ENCODE measurements at regions not wholly inside any gene's neighbourhood (a gene's known extent, or its start where the extent isn't known, plus 50 kb on each side); places are given as distances from the start of the nearest gene placed in this dataset.
"Not testable (repeated sequence)": the region's sequence is repeated elsewhere in the genome, so short reads cannot be mapped to it uniquely, and the experiment has no call there.

GRCh38 chr16:29265255-29265853 is 141.2 kb downstream of the NPIPB11 start:
- TF ChIP-seq POLR2A (IDR thresholded peaks at IDR 0.05; ENCODE audit: extremely low read depth, insufficient read length); MAX (IDR thresholded peaks at IDR 0.05; ENCODE audit: low read depth, low read length): not testable (repeated sequence)
- TF ChIP-seq, protein P1, sequence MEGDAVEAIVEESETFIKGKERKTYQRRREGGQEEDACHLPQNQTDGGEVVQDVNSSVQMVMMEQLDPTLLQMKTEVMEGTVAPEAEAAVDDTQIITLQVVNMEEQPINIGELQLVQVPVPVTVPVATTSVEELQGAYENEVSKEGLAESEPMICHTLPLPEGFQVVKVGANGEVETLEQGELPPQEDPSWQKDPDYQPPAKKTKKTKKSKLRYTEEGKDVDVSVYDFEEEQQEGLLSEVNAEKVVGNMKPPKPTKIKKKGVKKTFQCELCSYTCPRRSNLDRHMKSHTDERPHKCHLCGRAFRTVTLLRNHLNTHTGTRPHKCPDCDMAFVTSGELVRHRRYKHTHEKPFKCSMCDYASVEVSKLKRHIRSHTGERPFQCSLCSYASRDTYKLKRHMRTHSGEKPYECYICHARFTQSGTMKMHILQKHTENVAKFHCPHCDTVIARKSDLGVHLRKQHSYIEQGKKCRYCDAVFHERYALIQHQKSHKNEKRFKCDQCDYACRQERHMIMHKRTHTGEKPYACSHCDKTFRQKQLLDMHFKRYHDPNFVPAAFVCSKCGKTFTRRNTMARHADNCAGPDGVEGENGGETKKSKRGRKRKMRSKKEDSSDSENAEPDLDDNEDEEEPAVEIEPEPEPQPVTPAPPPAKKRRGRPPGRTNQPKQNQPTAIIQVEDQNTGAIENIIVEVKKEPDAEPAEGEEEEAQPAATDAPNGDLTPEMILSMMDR (IDR thresholded peaks at IDR 0.05; ENCODE audit: low read depth, low read length) = not testable (repeated sequence)
